ENCODE measurements at regions not wholly inside any gene's neighbourhood (a gene's known extent, or its start where the extent isn't known, plus 50 kb on each side); places are given as distances from the start of the nearest gene placed in this dataset.
"Not testable (repeated sequence)": the region's sequence is repeated elsewhere in the genome, so short reads cannot be mapped to it uniquely, and the experiment has no call there.

DNA sequence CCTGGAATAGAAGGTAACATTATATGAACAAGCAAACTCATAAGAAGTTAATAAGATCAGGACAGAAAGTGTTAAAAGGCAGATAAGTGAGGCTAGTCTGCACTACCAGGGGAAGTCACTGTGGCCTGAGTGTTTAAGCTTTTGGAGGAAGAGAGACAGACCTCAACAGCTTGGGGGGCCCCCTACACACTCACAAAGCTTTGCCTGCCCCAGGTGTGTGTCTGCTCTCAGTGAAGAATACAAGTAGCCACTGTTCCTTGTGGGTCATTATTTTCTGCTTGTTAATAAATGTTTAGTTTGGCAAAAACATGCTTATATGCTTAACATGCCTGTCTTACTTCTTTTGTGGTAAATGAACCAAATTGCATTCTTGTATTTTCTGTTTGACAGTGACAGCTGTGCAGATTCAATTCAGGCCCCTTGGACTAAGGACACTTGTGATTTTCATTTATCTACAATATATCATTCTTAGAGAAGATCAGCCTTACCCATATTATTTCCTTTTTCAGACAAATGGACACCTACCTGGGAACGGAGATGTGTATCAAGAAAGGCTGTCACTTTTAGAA, 50.7 kb upstream of the C12orf71 start:
- FAIRE-seq (no peak), DNase-seq (ENCODE audit: low spot score) (no peak)

DNA sequence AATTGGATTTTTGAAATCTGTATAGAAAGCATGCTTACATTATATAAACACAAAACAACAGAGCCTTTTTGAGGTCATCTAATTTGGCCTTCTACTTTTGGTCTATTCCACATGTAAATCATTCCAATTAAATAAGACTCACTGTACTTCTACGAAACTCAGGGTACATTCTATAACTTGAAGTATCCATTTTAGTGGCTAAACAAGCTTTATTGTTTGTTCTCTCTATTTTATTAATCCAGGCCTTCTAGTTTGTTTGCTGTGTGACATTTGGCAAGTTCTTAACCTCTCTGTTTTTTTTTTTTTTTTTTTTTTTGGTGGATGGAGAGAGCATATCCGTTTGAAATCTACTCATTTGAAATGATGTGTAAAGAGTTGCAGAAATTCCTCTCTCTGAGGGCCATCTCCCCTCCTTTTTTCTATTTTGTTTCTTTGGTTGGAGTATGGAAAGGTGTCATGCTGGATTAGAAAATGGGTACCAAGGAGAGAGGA, 58.1 kb upstream of the C12orf71 start:
- FAIRE-seq (no peak), DNase-seq (ENCODE audit: low spot score) (no peak)

DNA sequence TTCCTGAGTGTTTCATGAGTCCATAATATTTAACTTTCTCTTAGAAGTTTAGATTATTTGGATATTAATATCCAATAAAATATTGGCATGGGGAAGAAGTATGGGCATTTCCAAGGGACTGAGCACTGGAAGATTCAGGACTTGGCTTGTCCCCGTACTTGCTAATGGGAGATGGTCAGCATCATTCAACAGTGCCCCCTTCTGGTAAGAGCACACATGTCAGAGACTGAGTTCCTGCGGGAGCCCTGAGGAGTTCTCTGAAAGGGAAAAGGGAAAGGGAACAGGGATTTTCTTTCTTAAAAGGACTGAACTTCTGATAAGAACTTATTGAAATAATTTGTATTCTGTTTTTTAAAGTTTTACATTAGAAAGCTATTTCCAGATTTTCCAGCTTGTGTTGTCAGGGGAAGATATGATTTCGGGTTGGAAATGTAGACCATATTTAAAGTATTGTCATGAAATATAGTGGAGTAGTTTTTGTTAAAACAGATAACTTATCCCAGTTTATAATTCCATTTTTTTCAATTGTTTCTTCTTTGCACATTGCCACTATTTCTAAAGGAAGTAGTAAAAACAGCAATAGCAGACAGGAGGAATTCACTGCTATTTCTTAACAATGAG, 59.8 kb upstream of the C12orf71 start:
- peak; percentile 76 for DNase-seq (ENCODE audit: low spot score)
- FAIRE-seq, result no peak

DNA sequence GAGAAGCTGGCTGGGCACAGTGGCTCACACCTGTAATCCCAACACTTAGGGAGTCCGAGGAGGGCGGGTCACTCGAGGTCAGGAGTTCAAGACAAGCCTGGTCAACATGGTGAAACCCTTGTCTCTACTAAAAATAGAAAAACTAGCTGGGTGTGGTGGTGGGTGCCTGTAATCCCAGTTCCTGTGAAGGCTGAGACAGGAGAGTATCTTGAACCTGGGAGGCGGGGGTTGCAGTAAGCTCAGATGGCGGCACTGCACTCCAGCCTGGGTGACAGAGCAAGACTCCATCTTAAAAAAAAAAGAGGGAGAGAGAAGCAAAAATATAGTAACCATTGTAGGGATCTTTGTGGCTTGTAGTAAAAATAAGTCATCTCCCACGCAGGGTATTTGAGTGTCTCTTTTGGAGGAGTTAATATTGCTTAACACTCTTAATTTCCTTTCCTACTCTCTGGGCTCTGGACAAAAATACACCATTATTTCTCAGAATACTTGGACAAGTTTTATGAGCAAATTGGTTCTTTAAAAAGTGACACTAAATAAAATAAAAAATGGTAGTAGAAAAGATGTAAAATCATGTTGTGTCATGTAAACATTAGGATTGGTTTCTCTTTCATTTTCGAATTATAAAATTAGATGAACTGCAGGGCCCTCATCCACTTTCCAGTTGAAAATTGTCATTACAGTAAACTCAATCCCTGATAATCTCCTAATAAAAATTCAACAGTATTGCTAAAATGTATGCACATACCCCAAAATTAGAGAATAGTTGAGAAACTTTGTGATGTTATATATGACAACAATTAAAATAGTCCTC, 61.1 kb upstream of the C12orf71 start:
- no peak for FAIRE-seq

DNA sequence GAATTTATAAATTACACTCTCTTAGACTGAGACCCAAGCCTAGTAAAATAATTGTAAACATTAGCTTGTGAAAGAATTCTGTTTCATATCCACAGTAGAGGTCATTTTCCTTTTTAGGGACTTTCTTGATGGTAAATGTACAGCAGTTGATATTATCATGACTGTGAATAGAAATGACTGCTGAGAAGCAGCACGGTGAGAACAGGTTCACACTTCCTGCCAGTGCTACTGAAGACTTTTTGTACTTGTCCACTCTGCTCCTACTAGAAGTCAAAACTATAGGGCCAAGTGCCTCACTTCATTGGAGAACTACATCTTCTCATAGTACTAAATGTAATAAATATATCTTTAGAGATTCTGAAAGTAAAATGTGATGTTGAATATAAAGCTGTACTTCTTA, 63.3 kb upstream of the C12orf71 start:
- not testable (repeated sequence) for DNase-seq (ENCODE audit: low spot score); FAIRE-seq

More for the DNA sequence above, 61.1 kb upstream of the C12orf71 start:
- DNase-seq (ENCODE audit: low spot score), result no peak

DNA sequence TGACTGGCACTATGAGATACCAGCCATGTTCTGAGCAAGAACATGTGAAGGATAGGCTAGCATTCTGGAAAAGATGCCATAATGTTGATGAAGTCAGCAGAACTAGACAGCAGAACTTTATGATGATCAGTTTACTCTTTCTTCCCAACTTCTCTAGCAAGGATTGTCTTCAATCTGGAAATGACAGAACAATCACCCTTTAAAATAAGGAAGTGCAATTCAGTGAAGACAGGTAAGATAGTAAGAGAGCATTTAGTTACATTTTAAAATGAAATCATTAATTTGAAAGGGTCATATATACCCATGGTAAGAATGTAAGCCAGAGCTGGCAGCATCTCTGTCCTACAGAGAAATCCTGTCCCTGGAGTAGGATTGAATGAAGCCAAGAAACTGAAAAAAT, 66.0 kb upstream of the C12orf71 start:
- FAIRE-seq, result no peak
- DNase-seq (ENCODE audit: low spot score), result no peak

DNA sequence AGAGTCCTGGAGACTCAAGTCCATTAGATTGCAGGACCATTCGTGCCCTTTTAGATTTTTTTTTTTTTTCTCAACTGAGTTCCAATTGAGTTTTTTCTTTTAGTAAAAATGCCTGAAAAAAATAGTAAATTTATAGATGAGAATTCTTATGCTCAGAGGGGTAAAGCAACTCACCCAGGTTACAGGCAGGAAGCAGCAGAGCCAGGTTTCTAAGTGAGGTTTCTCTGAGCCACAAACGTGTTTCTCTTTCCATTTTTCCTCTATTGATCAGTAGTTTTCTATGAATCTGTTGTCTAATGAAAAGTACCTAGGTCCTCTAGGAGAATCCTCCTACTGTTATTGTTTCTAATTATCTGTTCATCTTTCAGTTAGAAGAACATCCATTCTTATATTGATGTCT, 66.4 kb upstream of the C12orf71 start:
- FAIRE-seq (no peak), DNase-seq (ENCODE audit: low spot score) (no peak)

DNA sequence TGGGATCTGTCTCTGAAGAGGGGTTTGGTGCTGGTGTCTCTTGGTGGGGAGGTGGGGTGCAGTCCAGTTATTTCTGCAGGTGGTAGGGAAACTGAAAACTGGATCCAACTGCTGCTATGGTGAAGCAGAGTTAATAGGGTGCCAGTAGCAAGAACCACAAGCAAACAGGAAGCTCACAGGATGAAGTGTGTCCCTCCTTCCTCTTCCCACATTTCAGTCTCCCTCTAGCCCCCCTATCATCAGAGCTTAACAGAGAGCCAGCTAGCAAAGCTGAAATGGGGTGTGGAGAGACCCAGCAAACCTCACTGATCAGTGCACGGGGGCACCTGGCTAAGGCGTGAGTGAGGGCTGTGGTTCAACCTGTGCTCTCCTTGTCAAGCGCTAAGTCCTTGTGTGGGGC, 69.1 kb upstream of the C12orf71 start:
- no peak for DNase-seq (ENCODE audit: low spot score)
- FAIRE-seq, result no peak

DNA sequence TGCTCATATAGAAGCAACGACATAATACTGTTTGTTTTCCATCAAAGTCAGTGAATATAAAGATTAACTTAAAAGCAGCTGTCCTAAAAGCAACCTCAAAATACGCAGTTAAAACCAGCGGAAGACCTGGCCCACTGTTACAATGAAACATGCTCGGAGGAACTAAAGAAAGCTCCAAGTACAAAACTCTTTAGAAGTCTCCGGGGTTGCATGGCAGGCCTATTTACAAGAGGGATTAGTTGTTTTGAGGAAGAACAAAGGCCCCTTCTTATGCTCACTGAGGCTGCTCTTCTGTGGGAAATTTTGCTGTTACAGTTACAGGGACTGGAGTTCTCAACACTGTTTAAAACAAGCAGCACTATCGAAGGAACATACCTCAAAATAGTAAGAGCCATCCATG, 75.9 kb upstream of the C12orf71 start:
- DNase-seq (ENCODE audit: low spot score) (no peak), FAIRE-seq (no peak)

DNA sequence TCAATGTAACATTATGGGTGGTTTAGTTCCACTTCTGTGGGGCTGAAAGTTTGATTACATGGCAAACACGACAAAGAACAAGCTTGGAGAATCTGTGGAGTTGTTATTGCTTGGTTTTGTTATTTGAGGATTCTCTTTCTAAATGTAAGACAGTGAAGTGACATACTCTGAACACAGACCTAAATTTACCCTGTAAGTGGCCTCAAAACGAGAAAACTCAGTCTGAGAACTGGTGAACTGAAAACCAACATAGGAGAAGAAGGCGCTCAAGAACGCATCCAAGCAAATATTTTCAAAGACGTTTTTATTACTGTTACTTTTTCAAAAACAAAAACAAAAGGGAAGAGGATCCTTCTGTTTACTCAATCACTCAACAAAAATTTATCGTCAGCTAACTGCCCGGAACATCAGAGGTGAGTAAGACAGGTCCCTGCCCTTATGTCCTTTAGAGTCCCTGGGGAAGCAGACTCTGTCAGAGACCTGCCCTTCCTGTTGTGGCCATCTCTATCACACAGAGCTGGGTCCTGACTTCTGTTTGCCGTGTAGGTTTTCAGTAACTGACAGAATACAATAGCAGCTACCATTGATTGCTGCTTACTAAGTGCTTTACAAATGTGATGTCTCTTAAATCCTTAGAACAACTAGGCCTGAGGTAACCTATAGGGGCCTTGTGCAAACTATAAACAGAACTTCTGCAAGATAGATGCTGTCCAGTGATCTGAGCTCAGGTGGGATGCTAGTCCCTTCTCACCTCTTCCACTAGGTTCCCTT, 79.3 kb upstream of the C12orf71 start:
- FAIRE-seq (no peak), DNase-seq (ENCODE audit: low spot score) (no peak)

DNA sequence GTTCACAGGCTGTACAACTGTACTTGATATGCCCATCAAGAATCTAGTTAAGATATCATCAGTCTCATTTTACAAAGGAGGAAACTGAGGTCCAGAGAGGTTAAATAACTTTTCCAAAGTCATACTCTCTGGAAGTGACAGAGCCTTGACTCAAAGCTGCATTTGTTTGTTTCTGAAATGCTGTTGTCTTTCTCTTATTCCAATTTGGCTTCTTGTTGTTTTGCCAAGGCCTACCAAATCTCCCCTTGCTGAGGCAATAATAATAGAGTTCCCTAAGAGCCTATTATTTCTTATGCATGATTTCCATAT, 79.8 kb upstream of the C12orf71 start:
- DNase-seq (ENCODE audit: low spot score) (no peak), FAIRE-seq (no peak)

DNA sequence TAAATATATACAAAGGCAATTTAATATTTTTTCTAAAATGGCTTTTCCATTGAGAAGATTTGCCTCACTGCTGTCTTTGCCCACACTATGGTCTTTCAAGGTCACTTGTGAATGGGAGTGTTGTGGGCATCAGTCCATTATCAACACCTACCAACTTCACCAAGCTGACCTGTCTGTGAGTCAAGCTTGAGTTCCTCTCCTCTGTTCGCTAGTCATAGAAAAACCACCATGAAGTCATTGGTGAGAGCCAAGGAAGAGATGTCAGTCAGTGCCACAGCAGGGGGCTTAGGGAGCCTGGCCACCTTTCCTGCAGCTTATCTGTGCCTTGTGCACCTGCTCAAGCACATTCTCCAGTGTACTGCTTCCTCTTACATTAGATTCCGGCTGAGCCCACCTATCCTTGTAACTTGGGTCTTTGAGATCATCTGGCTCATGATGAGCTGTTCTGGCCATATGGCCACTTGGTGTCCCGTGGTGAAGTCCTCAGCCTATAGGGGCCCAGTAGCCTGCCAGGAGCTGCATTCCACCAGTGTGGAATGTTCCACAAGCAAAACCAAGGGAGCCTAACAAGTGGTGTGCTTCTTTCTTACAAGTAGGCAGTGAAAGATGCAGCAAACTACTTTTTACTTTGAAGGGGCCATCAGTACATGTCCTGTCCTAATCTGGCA, 80.8 kb upstream of the C12orf71 start:
- FAIRE-seq (no peak), DNase-seq (ENCODE audit: low spot score) (no peak)

DNA sequence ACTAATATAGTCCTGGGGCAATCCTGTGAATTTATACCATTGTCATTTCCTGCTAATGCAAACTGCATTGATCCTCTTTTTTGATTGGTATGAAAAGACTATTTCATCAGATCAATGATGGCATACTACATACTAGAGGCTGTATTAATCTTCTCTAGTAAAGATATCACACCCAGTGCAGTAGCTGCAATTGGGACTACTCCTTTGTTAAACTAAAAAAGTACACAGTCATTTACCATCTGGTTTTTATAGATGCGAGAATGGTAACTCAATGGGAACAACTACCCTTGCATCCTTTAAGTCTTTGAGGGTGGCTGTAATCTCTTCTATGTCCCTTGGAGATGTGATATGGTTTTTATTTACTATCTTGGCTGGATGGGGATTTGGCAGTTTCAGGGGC, 80.2 kb upstream of the STK38L start:
- FAIRE-seq (no peak), DNase-seq (ENCODE audit: low spot score) (no peak)

DNA sequence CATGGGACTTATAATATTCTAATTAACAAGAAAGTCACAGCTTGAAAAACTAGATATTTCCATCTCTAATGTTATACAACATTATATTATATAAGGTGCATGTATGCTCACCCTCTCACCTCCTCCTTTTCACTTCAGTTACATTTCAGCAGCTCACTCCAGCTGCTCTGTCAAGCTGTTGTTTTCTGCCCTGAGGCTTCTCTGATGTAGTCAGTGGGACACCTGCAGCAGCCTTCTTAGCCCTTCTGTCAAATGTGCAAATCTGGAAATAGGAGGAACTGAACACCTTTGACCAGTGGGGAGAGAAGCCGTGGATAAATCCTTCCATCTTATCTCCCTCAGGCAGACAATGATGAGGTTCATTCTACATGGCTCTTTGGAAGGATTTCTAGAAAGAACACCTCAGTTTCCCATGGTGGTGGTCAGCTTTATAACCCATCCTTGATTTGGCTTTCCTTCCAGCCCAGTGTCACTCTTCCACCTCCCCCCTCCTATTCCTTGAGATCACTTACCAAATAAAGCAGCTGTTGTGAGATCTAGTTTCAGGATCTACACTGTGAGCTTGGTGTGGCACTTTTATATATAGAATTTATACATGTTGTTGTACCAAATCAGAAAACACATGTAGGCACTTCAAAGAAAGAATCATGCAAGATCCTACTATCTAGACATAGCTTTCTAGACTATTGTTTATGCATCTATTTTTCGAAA, 79.6 kb upstream of the STK38L start:
- DNase-seq (ENCODE audit: low spot score) (no peak), FAIRE-seq (no peak)

DNA sequence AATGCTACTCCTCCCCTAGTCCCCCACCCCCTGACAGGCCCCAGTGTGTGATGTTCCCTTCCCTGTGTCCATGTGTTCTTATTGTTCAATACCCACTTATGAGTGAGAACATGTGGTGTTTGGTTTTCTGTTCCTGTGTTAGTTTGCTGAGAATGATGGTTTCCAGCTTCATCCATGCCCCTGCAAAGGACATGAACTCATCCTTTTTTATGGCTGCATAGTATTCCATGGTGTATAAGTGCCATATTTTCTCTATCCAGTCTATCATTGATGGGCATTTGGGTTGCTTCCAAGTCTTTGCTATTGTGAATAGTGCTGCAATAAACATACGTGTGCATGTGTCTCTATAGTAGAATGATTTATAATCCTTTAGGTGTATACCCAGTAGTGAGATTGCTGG, 78.1 kb upstream of the STK38L start:
- not testable (repeated sequence) for FAIRE-seq; DNase-seq (ENCODE audit: low spot score)

DNA sequence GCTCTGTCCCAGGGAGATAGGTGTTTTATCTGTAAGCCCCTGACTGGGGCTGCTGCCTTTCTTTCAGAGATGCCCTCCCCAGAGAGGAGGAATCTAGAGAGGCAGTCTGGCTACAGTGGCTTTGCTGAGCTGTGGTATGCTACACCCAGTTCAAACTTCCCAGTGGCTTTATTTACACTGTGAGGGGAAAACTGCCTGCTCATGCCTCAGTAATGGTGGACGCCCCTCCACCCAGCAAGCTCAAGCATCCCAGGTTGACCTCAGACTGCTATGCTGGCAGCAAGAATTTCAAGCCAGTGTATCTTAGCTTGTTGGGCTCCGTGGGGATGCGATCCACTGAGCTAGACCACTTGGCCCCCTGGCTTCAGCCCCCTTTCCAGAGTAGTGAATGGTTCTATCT, 72.6 kb upstream of the STK38L start:
- peak; percentile 23 for FAIRE-seq
- not testable (repeated sequence) for DNase-seq (ENCODE audit: low spot score)

DNA sequence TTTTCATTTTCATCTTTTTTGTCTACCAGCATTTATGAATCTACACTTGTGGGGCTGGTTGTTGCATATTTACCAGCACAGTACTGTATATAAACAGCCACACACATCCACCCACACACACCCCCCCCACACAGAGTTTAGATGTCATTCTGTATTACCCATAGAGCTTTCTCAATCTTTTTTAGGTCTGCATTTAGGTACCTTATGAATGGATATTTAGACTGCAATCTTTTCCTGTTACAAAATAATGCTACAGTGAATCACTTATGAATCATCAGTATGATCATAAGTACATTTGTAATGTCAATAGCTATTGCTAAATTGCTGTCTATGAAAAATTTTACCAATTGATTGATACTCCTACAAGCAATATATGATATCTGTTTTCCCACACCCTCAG, 67.3 kb upstream of the STK38L start:
- no peak for DNase-seq (ENCODE audit: low spot score)
- FAIRE-seq, result no peak

DNA sequence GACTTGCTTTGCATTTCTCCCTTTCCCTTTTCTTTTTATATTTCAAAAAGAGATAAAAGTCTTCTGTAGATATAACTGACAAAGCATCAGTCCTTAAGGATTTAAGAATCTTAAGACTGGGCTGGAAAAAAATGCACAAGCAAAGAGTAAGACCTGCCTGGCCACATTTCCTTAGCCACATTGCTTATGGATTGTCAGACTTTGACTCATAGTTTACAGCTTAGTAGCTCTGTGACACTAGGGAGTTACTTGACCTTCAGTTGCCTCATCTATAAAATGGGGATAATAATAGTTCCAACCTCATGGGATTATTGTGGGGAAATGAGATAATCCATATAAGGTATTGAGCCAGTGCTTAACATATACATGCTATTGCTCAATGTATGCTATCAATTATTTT, 66.4 kb upstream of the STK38L start:
- FAIRE-seq (no peak), DNase-seq (ENCODE audit: low spot score) (peak; percentile 46)

DNA sequence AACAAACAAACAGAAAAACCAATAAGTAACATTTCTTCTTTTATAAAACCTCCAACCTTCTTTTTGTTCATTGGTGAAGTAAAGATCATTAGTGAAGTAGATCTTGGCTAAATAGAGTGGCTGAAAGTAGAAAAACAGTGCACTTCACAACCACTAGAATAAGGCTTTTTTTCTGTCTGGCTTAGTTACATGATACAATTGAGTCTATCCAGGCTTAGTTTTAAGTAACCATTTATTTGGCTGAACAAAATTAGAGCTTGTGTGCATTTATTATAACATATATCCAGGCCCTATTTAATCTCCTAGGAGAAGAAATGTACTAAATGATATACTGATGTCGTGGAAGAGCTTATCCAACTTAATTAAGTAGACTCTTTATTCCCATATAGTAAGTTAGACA, 65.8 kb upstream of the STK38L start:
- FAIRE-seq, result no peak
- DNase-seq (ENCODE audit: low spot score), result no peak

DNA sequence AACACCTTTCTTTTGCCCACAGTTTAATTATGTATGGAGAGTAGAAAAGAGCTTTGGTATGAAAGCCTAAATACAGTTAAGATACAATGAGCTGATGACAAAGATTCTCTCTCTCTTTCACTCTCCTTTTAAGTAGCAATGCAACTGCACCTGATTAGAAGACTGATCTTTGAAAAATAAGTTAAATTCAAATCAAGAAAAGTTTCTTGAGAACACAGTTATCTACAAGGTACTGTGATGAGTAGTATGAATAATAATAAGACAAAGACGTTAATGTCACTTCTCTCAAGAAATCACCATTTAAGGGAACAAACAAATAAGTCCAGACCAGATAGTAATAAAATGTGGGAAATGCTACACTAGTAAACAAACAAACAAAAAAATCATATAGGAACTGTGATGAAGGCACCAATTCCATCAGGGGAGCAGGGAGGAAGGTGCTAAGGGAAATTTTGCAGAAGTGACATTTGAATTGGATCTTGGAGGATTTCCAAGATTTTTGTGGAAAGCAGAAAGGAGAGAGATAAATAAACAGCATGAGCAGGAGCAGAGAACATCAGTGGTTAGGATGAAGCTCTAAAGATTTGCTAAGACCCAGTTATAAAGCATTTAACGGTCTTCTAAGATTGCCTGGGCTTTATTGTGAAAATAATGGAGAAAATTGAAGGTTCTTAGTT, 65.2 kb upstream of the STK38L start:
- DNase-seq (ENCODE audit: low spot score), result no peak
- FAIRE-seq, result no peak

Measured in urothelium cell line (cell line).